B cell (primary cell): ENCODE measurements at regions not wholly inside any gene's neighbourhood (a gene's known extent, or its start where the extent isn't known, plus 50 kb on each side); places are given as distances from the start of the nearest gene placed in this dataset.

Source experiments
- ATAC-seq: fragments of 200-7000 bp; cut with Tn5 transposase; one replicate; pipeline ENCODE4 v1.10.0; 2021; ENCODE audit warnings: low read depth, mild to moderate bottlenecking, moderate number of reproducible peaks, moderate library complexity
- CTCF ChIA-PET: fragments of 350-600 bp; sonication (Branson Sonifier 250); formaldehyde crosslinking; loops from one replicate; lab custom pipeline; 2021; ENCODE audit warnings: antibody characterized with exemption, inconsistent platforms; lab: Charles Lee
- POLR2A ChIA-PET: fragments of 350-600 bp; sonication (Branson Sonifier 250); formaldehyde crosslinking; loops from one replicate; lab custom pipeline; 2021; ENCODE audit warnings: antibody characterized with exemption; lab: Charles Lee
- DNase-seq: peaks from one replicate; pipeline ENCODE4 v3.0.0; 2013
- H2AFZ ChIP-seq: 2 replicates; pipeline ENCODE4 v1.6.1; 2012; ENCODE audit warnings: mild to moderate bottlenecking, low read depth, low read length; ENCODE audit not compliant: insufficient read depth, poor library complexity, severe bottlenecking
- H3K27ac ChIP-seq, 2 donors: 1 replicate in 1 of 2; 2 replicates in 1 of 2; pipeline ENCODE4 v1.5.1; 2012 to 2013; ENCODE audit warnings: low read length in 2 of 2, mild to moderate bottlenecking in 2 of 2, moderate library complexity in 1 of 2
- H3K27me3 ChIP-seq, 4 experiments: fragments of 200-600 bp in 1 of 4; sonication (generic) in 1 of 4; replicated peaks in 1 of 4; 1 replicate in 2 of 4; 2 replicates in 2 of 4; pipeline versions ENCODE4 v1.6.1 to v1.7.0; 2013 to 2016; ENCODE audit warnings: low read length in 3 of 4, mild to moderate bottlenecking in 2 of 4, mixed read lengths in 1 of 4, moderate library complexity in 1 of 4; ENCODE audit not compliant: insufficient read depth in 4 of 4, control insufficient read depth in 3 of 4; ENCODE audit errors: control extremely low read depth in 1 of 4
- H3K36me3 ChIP-seq, 2 experiments: replicated peaks in 1 of 2; 1 replicate in 1 of 2; 2 replicates in 1 of 2; pipeline versions ENCODE4 v1.6.1 to v1.7.1; 2013; ENCODE audit warnings: low read length in 1 of 2; ENCODE audit not compliant: insufficient read depth in 2 of 2, control insufficient read depth in 1 of 2; ENCODE audit errors: control extremely low read depth in 1 of 2, extremely low read depth in 1 of 2
- H3K4me1 ChIP-seq, 2 donors: fragments of 200-600 bp in 1 of 2; sonication (generic) in 1 of 2; 1 replicate in 1 of 2; 2 replicates in 1 of 2; pipeline versions ENCODE4 v1.5.1 to v1.6.1; 2013 to 2017; ENCODE audit warnings: low read length in 2 of 2; ENCODE audit not compliant: control insufficient read depth in 2 of 2, insufficient read depth in 2 of 2
- H3K4me2 ChIP-seq: replicated peaks from 2 replicates; pipeline ENCODE3; 2012; ENCODE audit warnings: mild to moderate bottlenecking, low read depth, low read length; ENCODE audit not compliant: poor library complexity, severe bottlenecking
- H3K4me3 ChIP-seq, 5 experiments: fragments of 200-600 bp in 1 of 5; sonication (generic) in 1 of 5; 1 replicate in 3 of 5; 2 replicates in 2 of 5; pipeline versions ENCODE4 v1.5.1 to v1.7.0; 2011 to 2016; ENCODE audit warnings: low read length in 4 of 5, mild to moderate bottlenecking in 4 of 5, low read depth in 2 of 5, control low read depth in 1 of 5, moderate library complexity in 1 of 5; ENCODE audit not compliant: insufficient read depth in 1 of 5; ENCODE audit errors: control extremely low read depth in 1 of 5, extremely low read depth in 1 of 5
- H3K79me2 ChIP-seq: fragments of 200-600 bp; sonication (generic); one replicate; pipeline ENCODE4 v1.6.0; 2016; ENCODE audit warnings: low read length; ENCODE audit not compliant: control insufficient read depth, insufficient read depth
- H3K9ac ChIP-seq: fragments of 200-600 bp; sonication (generic); 2 replicates; pipeline ENCODE4 v1.6.1; 2017; ENCODE audit warnings: mild to moderate bottlenecking, low read length, moderate library complexity
- H3K9me3 ChIP-seq, 3 donors: one replicate each; pipeline versions ENCODE4 v1.6.1 to v1.7.1; 2013; ENCODE audit warnings: low read length in 2 of 3; ENCODE audit not compliant: control insufficient read depth in 2 of 3, insufficient read depth in 1 of 3; ENCODE audit errors: control extremely low read depth in 1 of 3
- H4K20me1 ChIP-seq: 2 replicates; pipeline ENCODE4 v1.6.0; 2012; ENCODE audit warnings: mild to moderate bottlenecking, low read length; ENCODE audit not compliant: insufficient read depth, control insufficient read depth, poor library complexity, severe bottlenecking
- H3K27ac Mint-ChIP-seq: one replicate; pipeline ENCODE4 v1.8.0; 2021; ENCODE audit warnings: mixed read lengths
- H3K27me3 Mint-ChIP-seq: one replicate; pipeline ENCODE4 v1.8.0; 2021; ENCODE audit warnings: mixed read lengths
- H3K4me1 Mint-ChIP-seq: one replicate; pipeline ENCODE4 v1.8.0; 2021; ENCODE audit warnings: mixed read lengths
- H3K4me3 Mint-ChIP-seq: one replicate; pipeline ENCODE4 v1.8.0; 2021; ENCODE audit warnings: mixed read lengths
- H3K9me3 Mint-ChIP-seq: one replicate; pipeline ENCODE4 v1.8.0; 2022; ENCODE audit warnings: mixed read lengths; ENCODE audit not compliant: insufficient read depth
- CTCF ChIP-seq: fragments of 200-600 bp; IDR thresholded peaks from one replicate; pipeline ENCODE4 v1.8.0; 2022; ENCODE audit warnings: antibody characterized with exemption, mild to moderate bottlenecking
- EZH2 ChIP-seq: IDR thresholded peaks from 2 replicates; pipeline ENCODE4 v1.6.1; 2012; ENCODE audit warnings: borderline replicate concordance, low read depth, mild to moderate bottlenecking, moderate library complexity, low read length; ENCODE audit not compliant: insufficient read depth, poor library complexity, severe bottlenecking
- WGBS: methylation state at CpG from one replicate; pipeline ENCODE4 v1.1.5; 2013; ENCODE audit warnings: missing lambda C conversion rate; ENCODE audit not compliant: insufficient coverage; 5-methylcytosine and 5-hydroxymethylcytosine counted together
- intact Hi-C: fragments of 100-400 bp; cut with micrococcal nuclease; formaldehyde crosslinking; loops from one replicate; pipeline ENCODE4 v1.10.0; 2022

GRCh38 chr18:1618364-1618763, 713.7 kb downstream of the ADCYAP1 start:
- no peak overlapping the region for H2AFZ ChIP-seq
- intact Hi-C loops: no loop called here
- H3K9me3 ChIP-seq: no peaks in the 10 kb centered on the region
- H3K27ac Mint-ChIP-seq: no peak overlapping the region
- WGBS: 27% methylated on average over 2 of the region's 3 CpGs
- H3K36me3 ChIP-seq: no peaks in the 10 kb centered on the region
- no peak overlapping the region for H3K27ac ChIP-seq
- ATAC-seq (no peak), DNase-seq (no peak)
- H3K27me3 ChIP-seq: no peaks in the 10 kb centered on the region
- H3K4me3 ChIP-seq: no peak overlapping the region
- H3K4me2 ChIP-seq: no peak overlapping the region
- ChIA-PET POLR2A (no interaction called here), CTCF (no interaction called here)
- H4K20me1 ChIP-seq: no peaks in the 10 kb centered on the region
- H3K4me1 Mint-ChIP-seq: no peaks in the 10 kb centered on the region
- no peak for TF ChIP-seq EZH2
- no peak for TF ChIP-seq CTCF
- no peaks in the 10 kb centered on the region for H3K9me3 Mint-ChIP-seq
- H3K79me2 ChIP-seq: no peaks in the 10 kb centered on the region
- H3K27me3 Mint-ChIP-seq: no peaks in the 10 kb centered on the region
- H3K9ac ChIP-seq: no peak overlapping the region
- no peaks in the 10 kb centered on the region for H3K4me1 ChIP-seq
- no peak overlapping the region for H3K4me3 Mint-ChIP-seq

- no peaks in the 10 kb centered on the region for H3K36me3 ChIP-seq
- H3K4me3 ChIP-seq: no peak overlapping the region
- ChIA-PET CTCF (no interaction called here), POLR2A (no interaction called here)
- no peaks in the 10 kb centered on the region for H3K4me1 ChIP-seq
- Mint-ChIP-seq H3K4me3 (no peak overlapping the region), H3K27ac (no peak overlapping the region), H3K4me1 (no peaks in the 10 kb centered on the region), H3K9me3 (no peaks in the 10 kb centered on the region), H3K27me3 (no peaks in the 10 kb centered on the region)
- no peak overlapping the region for H3K9ac ChIP-seq
- TF ChIP-seq CTCF (no peak), EZH2 (no peak)
- H2AFZ ChIP-seq: no peak overlapping the region
- H3K9me3 ChIP-seq: no peaks in the 10 kb centered on the region
- intact Hi-C loops: no loop called here
- H3K79me2 ChIP-seq: no peaks in the 10 kb centered on the region
- ATAC-seq (no peak), DNase-seq (no peak)
- H3K4me2 ChIP-seq: no peak overlapping the region
- no peak overlapping the region for H3K27ac ChIP-seq
- no peaks in the 10 kb centered on the region for H3K27me3 ChIP-seq
- H4K20me1 ChIP-seq: no peaks in the 10 kb centered on the region
- 63% methylated on average over 3 of the region's 5 CpGs for WGBS
These were observed 714.8 kb downstream of the ADCYAP1 start for GRCh38 chr18:1619507-1619906.
